ENCODE measurements at regions not wholly inside any gene's neighbourhood (a gene's known extent, or its start where the extent isn't known, plus 50 kb on each side); places are given as distances from the start of the nearest gene placed in this dataset.
"Not testable (repeated sequence)": the region's sequence is repeated elsewhere in the genome, so short reads cannot be mapped to it uniquely, and the experiment has no call there.

- not testable (repeated sequence) for H3K79me2 ChIP-seq; H3K4me2 ChIP-seq; H3K36me3 ChIP-seq (replicated peaks; ENCODE audit: insufficient read depth, low read depth); H2AFZ ChIP-seq; H4K20me1 ChIP-seq (ENCODE audit: insufficient read depth, poor library complexity, severe bottlenecking); H3K9me3 ChIP-seq (ENCODE audit: low read depth); H3K4me1 ChIP-seq (ENCODE audit: insufficient read depth); H3K4me3 ChIP-seq; H3K9me2 ChIP-seq (replicated peaks; ENCODE audit: insufficient read depth); H3K27ac ChIP-seq
- H3K27me3 ChIP-seq, result peaks cover 19% of the 10 kb centered on the region
- 89% methylated on average over 3 of the region's 3 CpGs for WGBS (ENCODE audit: low lambda C conversion rate, missing lambda C conversion rate)
- DNase-seq (ENCODE audit: low spot score), result peak; percentile 0
Measured at GRCh38 chr9:62880971-62881370, 1691.1 kb downstream of the SPATA31A7 start.

GRCh38 chr9:62881811-62882210 is 1692.0 kb downstream of the SPATA31A7 start:
- not testable (repeated sequence) for H3K4me3 ChIP-seq; H3K79me2 ChIP-seq; DNase-seq (ENCODE audit: low spot score); H3K36me3 ChIP-seq (replicated peaks; ENCODE audit: insufficient read depth, low read depth); H3K9me3 ChIP-seq (ENCODE audit: low read depth); H3K9me2 ChIP-seq (replicated peaks; ENCODE audit: insufficient read depth); H3K4me1 ChIP-seq (ENCODE audit: insufficient read depth); H3K27ac ChIP-seq; H2AFZ ChIP-seq; H4K20me1 ChIP-seq (ENCODE audit: insufficient read depth, poor library complexity, severe bottlenecking); H3K4me2 ChIP-seq
- peaks cover 19% of the 10 kb centered on the region for H3K27me3 ChIP-seq
- 78% methylated on average over 8 of the region's 8 CpGs for WGBS (ENCODE audit: low lambda C conversion rate, missing lambda C conversion rate)

GRCh38 chr9:62882717-62883116 is 1692.9 kb downstream of the SPATA31A7 start:
- H3K27ac ChIP-seq; H3K79me2 ChIP-seq; H3K36me3 ChIP-seq (replicated peaks; ENCODE audit: insufficient read depth, low read depth); H3K9me2 ChIP-seq (replicated peaks; ENCODE audit: insufficient read depth); H2AFZ ChIP-seq; H3K4me1 ChIP-seq (ENCODE audit: insufficient read depth); H4K20me1 ChIP-seq (ENCODE audit: insufficient read depth, poor library complexity, severe bottlenecking); H3K4me3 ChIP-seq; H3K4me2 ChIP-seq; H3K9me3 ChIP-seq (ENCODE audit: low read depth): not testable (repeated sequence)
- DNase-seq (ENCODE audit: low spot score), result peak; percentile 0
- WGBS (ENCODE audit: low lambda C conversion rate, missing lambda C conversion rate), result 63% methylated on average over 5 of the region's 5 CpGs
- H3K27me3 ChIP-seq, result peaks cover 19% of the 10 kb centered on the region

DNA sequence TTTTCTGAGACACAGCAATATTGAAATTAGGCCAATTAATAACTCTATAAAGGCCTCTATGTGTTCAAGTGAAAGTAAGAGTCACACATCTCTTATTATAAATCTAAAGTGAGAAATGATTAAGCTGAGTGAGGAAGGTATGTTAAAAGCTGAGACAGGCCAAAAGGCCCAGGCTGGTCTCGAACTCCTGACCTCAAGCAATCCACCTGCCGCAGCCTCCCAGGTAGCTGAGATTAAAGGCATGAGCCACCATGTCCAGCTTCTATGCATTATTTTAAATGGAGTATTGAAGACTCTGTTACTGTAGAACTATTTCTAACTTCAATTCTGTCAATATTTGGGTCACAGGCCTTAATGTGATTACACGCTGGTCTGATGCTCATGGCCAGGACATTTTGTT is 1706.9 kb downstream of the SPATA31A7 start:
- H3K79me2 ChIP-seq; H3K27me3 ChIP-seq; H3K27ac ChIP-seq; H3K4me1 ChIP-seq (ENCODE audit: insufficient read depth); H3K36me3 ChIP-seq (replicated peaks; ENCODE audit: insufficient read depth, low read depth); DNase-seq (ENCODE audit: low spot score); H3K4me3 ChIP-seq; H3K9me2 ChIP-seq (replicated peaks; ENCODE audit: insufficient read depth); H3K9me3 ChIP-seq (ENCODE audit: low read depth); H4K20me1 ChIP-seq (ENCODE audit: insufficient read depth, poor library complexity, severe bottlenecking); H2AFZ ChIP-seq; H3K4me2 ChIP-seq: not testable (repeated sequence)
- WGBS (ENCODE audit: low lambda C conversion rate, missing lambda C conversion rate), result 86% methylated on average over 2 of the region's 3 CpGs

GRCh38 chr9:62897411-62898225 is 1707.8 kb downstream of the SPATA31A7 start:
- H3K4me1 ChIP-seq (ENCODE audit: insufficient read depth); H2AFZ ChIP-seq; H3K4me3 ChIP-seq; H3K9me3 ChIP-seq (ENCODE audit: low read depth); DNase-seq (ENCODE audit: low spot score); H3K36me3 ChIP-seq (replicated peaks; ENCODE audit: insufficient read depth, low read depth); H3K79me2 ChIP-seq; H3K9me2 ChIP-seq (replicated peaks; ENCODE audit: insufficient read depth); H4K20me1 ChIP-seq (ENCODE audit: insufficient read depth, poor library complexity, severe bottlenecking); H3K27me3 ChIP-seq: not testable (repeated sequence)
- Histone ChIP-seq H3K27ac (peak overlapping the region; percentile 85), H3K4me2 (peak overlapping the region; percentile 46)
- WGBS (ENCODE audit: low lambda C conversion rate, missing lambda C conversion rate), result 58% methylated on average over 39 of the region's 48 CpGs

DNA sequence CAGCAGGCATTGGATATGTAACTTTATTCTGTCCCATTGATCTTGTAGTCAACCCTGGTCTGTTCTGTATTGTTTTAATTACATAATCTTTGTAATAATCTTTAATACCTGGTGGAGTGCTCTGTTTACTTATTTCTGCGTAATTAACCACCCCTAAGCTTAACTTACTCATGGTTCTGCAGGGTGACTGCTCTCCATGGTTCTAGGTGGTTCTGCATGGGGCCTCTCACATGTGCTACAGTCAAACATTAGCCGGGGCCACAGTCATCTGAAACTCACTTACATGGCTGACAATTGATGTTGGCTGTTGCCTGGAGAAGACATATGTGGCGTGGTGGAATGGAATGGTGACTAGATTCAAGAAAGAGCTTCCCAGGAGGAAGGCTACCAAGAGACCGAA is 1709.8 kb downstream of the SPATA31A7 start:
- H4K20me1 ChIP-seq (ENCODE audit: insufficient read depth, poor library complexity, severe bottlenecking); H2AFZ ChIP-seq; H3K9me2 ChIP-seq (replicated peaks; ENCODE audit: insufficient read depth); H3K79me2 ChIP-seq; H3K4me1 ChIP-seq (ENCODE audit: insufficient read depth); DNase-seq (ENCODE audit: low spot score); H3K9me3 ChIP-seq (ENCODE audit: low read depth); H3K4me3 ChIP-seq; H3K36me3 ChIP-seq (replicated peaks; ENCODE audit: insufficient read depth, low read depth); H3K4me2 ChIP-seq; H3K27me3 ChIP-seq; H3K27ac ChIP-seq: not testable (repeated sequence)
- WGBS (ENCODE audit: low lambda C conversion rate, missing lambda C conversion rate), result 71% methylated on average over 3 of the region's 4 CpGs

GRCh38 chr9:62904061-62904460 is 1714.2 kb downstream of the SPATA31A7 start:
- 74% methylated on average over 3 of the region's 3 CpGs for WGBS (ENCODE audit: low lambda C conversion rate, missing lambda C conversion rate)
- not testable (repeated sequence) for H3K9me3 ChIP-seq (ENCODE audit: low read depth); H3K4me3 ChIP-seq; H3K27me3 ChIP-seq; H2AFZ ChIP-seq; DNase-seq (ENCODE audit: low spot score); H3K36me3 ChIP-seq (replicated peaks; ENCODE audit: insufficient read depth, low read depth); H3K9me2 ChIP-seq (replicated peaks; ENCODE audit: insufficient read depth); H3K4me1 ChIP-seq (ENCODE audit: insufficient read depth); H3K4me2 ChIP-seq; H3K27ac ChIP-seq; H3K79me2 ChIP-seq; H4K20me1 ChIP-seq (ENCODE audit: insufficient read depth, poor library complexity, severe bottlenecking)

DNA sequence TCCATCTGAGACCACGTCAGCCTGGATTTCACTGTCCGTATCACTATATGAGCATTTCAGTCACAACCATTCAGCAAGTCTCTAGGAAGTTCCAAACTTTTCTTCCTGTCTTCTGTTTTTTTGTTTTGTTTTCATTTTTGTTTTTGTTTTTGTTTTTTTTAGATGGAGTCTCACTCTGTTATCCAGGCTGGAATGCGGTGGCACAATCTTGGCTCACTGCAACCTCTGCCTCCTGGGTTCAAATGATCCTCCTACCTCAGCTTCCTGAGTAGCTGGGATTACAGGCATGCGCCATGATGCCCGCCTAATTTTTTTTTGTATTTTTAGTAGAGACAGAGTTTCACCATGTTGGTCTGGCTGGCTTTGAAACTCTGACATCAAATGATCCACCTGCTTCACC is 1715.9 kb downstream of the SPATA31A7 start:
- not testable (repeated sequence) for H2AFZ ChIP-seq; H3K4me2 ChIP-seq; H3K27me3 ChIP-seq; H3K27ac ChIP-seq; DNase-seq (ENCODE audit: low spot score); H3K36me3 ChIP-seq (replicated peaks; ENCODE audit: insufficient read depth, low read depth); H3K4me3 ChIP-seq; H3K79me2 ChIP-seq; H4K20me1 ChIP-seq (ENCODE audit: insufficient read depth, poor library complexity, severe bottlenecking); H3K9me3 ChIP-seq (ENCODE audit: low read depth); H3K4me1 ChIP-seq (ENCODE audit: insufficient read depth); H3K9me2 ChIP-seq (replicated peaks; ENCODE audit: insufficient read depth)
- 85% methylated on average over 3 of the region's 5 CpGs for WGBS (ENCODE audit: low lambda C conversion rate, missing lambda C conversion rate)

GRCh38 chr9:62907866-62908265 is 1718.0 kb downstream of the SPATA31A7 start:
- not testable (repeated sequence) for H3K36me3 ChIP-seq (replicated peaks; ENCODE audit: insufficient read depth, low read depth); H2AFZ ChIP-seq; H3K27me3 ChIP-seq; H3K9me2 ChIP-seq (replicated peaks; ENCODE audit: insufficient read depth); H3K27ac ChIP-seq; H3K4me2 ChIP-seq; H3K79me2 ChIP-seq; H3K4me1 ChIP-seq (ENCODE audit: insufficient read depth); DNase-seq (ENCODE audit: low spot score); H3K9me3 ChIP-seq (ENCODE audit: low read depth); H4K20me1 ChIP-seq (ENCODE audit: insufficient read depth, poor library complexity, severe bottlenecking); H3K4me3 ChIP-seq
- 86% methylated on average over 7 of the region's 11 CpGs for WGBS (ENCODE audit: low lambda C conversion rate, missing lambda C conversion rate)
